ENCODE measurements at regions not wholly inside any gene's neighbourhood (a gene's known extent, or its start where the extent isn't known, plus 50 kb on each side); places are given as distances from the start of the nearest gene placed in this dataset.

GRCh38 chr3:59320080-59320479, 270.3 kb upstream of the CFAP20DC start:
- DNase-seq (ENCODE audit: insufficient read length, low spot score) (no peak), FAIRE-seq (no peak)
- TF ChIP-seq, protein P1, sequence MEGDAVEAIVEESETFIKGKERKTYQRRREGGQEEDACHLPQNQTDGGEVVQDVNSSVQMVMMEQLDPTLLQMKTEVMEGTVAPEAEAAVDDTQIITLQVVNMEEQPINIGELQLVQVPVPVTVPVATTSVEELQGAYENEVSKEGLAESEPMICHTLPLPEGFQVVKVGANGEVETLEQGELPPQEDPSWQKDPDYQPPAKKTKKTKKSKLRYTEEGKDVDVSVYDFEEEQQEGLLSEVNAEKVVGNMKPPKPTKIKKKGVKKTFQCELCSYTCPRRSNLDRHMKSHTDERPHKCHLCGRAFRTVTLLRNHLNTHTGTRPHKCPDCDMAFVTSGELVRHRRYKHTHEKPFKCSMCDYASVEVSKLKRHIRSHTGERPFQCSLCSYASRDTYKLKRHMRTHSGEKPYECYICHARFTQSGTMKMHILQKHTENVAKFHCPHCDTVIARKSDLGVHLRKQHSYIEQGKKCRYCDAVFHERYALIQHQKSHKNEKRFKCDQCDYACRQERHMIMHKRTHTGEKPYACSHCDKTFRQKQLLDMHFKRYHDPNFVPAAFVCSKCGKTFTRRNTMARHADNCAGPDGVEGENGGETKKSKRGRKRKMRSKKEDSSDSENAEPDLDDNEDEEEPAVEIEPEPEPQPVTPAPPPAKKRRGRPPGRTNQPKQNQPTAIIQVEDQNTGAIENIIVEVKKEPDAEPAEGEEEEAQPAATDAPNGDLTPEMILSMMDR (IDR thresholded peaks at IDR 0.05; ENCODE audit: insufficient read depth, missing control alignments), result no peak

DNA sequence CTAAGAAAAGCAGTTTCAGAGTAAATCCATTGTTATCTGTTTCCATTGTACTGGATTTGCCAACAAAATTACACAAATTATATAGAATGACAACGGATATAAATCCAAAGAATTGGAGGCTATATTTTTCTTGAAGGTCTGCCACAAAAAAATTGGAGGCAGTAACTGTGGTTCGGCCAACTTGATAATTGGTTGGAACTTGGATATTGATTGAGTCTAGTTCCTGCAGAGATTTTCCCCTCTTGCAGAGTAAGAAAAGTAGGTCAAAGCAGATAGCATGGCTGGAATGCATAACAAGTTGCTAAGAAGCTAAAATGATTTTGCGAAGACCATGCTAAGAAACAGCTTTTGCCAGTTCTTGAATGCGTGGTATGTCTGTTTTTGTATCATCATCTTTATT, 269.6 kb upstream of the CFAP20DC start:
- no peak for FAIRE-seq
- TF ChIP-seq, protein P1 (IDR thresholded peaks at IDR 0.05; ENCODE audit: insufficient read depth, missing control alignments), result no peak
- no peak for DNase-seq (ENCODE audit: insufficient read length, low spot score)

GRCh38 chr3:59318881-59319280, 269.1 kb upstream of the CFAP20DC start:
- FAIRE-seq, result no peak
- TF ChIP-seq, protein P1 (IDR thresholded peaks at IDR 0.05; ENCODE audit: insufficient read depth, missing control alignments), result no peak

GRCh38 chr3:59317386-59317785, 267.6 kb upstream of the CFAP20DC start:
- DNase-seq (ENCODE audit: insufficient read length, low spot score) (no peak), FAIRE-seq (no peak)
- TF ChIP-seq, protein P1 (IDR thresholded peaks at IDR 0.05; ENCODE audit: insufficient read depth, missing control alignments), result no peak

More at GRCh38 chr3:59318881-59319280, 269.1 kb upstream of the CFAP20DC start:
- DNase-seq (ENCODE audit: insufficient read length, low spot score), result no peak

- TF ChIP-seq, protein P1 (IDR thresholded peaks at IDR 0.05; ENCODE audit: insufficient read depth, missing control alignments), result no peak
- DNase-seq (ENCODE audit: insufficient read length, low spot score) (no peak), FAIRE-seq (no peak)
Observed at GRCh38 chr3:59316688-59317275, 267.0 kb upstream of the CFAP20DC start.

GRCh38 chr3:59313365-59313764, 263.5 kb upstream of the CFAP20DC start:
- no peak for DNase-seq (ENCODE audit: insufficient read length, low spot score)
- no peak for FAIRE-seq

GRCh38 chr3:59311231-59311630, 261.4 kb upstream of the CFAP20DC start:
- TF ChIP-seq, protein P1 (IDR thresholded peaks at IDR 0.05; ENCODE audit: insufficient read depth, missing control alignments), result no peak
- no peak for FAIRE-seq

More at GRCh38 chr3:59313365-59313764, 263.5 kb upstream of the CFAP20DC start:
- TF ChIP-seq, protein P1 (IDR thresholded peaks at IDR 0.05; ENCODE audit: insufficient read depth, missing control alignments), result peak; percentile 52

More at GRCh38 chr3:59311231-59311630, 261.4 kb upstream of the CFAP20DC start:
- DNase-seq (ENCODE audit: insufficient read length, low spot score), result no peak

Measured in D721Med (cell line).